ENCODE measurements at regions not wholly inside any gene's neighbourhood (a gene's known extent, or its start where the extent isn't known, plus 50 kb on each side); places are given as distances from the start of the nearest gene placed in this dataset.
"Not testable (repeated sequence)": the region's sequence is repeated elsewhere in the genome, so short reads cannot be mapped to it uniquely, and the experiment has no call there.

DNA sequence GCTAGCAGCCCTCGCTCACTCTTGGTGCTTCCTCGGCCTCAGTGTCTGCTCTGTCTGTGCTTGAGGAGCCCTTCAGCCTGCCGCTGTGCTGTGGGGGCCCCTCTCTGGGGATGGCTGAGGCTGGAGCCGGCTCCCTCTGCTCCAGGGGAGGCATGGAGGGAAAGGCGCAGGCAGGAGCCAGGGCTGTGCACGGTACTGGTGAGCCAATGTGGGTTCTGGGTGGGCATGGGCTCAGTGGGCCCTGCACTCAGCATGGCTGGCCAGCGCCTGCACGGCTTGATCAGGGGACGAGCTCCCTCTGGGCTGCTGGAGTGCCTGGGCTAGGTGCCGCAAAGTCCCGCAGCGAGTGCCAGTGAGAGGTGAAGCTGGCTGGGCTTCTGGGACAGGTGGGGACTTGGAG lies 260.0 kb downstream of the SI start:
- no peaks in the 10 kb centered on the region for H3K27me3 ChIP-seq (replicated peaks)
- H3K36me3 ChIP-seq = no peaks in the 10 kb centered on the region
- DNase-seq (ENCODE audit: low read depth in 1 of 2, low spot score in 2 of 2) = no peak
- no peaks in the 10 kb centered on the region for H3K4me1 ChIP-seq (replicated peaks)
- H3K9me3 ChIP-seq (replicated peaks) = no peaks in the 10 kb centered on the region
- no peak overlapping the region for H3K27ac ChIP-seq
- H3K4me3 ChIP-seq = no peak overlapping the region

DNA sequence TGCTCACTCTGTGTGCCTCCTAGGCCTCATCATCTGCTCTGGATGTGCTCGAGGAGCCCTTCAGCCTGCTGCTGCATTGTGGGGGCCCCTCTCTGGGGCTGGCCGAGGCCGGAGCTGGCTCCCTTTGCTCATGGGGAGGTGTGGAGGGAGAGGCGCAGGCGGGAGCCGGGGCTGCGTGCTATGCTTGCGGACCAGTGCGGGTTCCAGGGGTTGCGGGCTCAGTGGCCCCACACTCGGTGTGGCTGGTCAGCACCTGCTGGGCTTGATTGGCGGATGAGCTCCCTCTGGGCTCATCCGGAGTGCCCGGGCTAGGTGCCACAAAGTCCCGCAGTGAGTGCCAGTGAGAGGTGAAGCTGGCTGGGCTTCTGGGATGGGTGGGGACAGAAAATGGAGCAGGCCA lies 264.2 kb downstream of the SI start:
- H3K27ac ChIP-seq = no peak overlapping the region
- H3K27me3 ChIP-seq (replicated peaks) = no peaks in the 10 kb centered on the region
- DNase-seq (ENCODE audit: low read depth in 1 of 2, low spot score in 2 of 2) = no peak
- no peaks in the 10 kb centered on the region for H3K36me3 ChIP-seq
- H3K9me3 ChIP-seq (replicated peaks) = no peaks in the 10 kb centered on the region
- no peaks in the 10 kb centered on the region for H3K4me1 ChIP-seq (replicated peaks)
- H3K4me3 ChIP-seq = no peak overlapping the region

DNA sequence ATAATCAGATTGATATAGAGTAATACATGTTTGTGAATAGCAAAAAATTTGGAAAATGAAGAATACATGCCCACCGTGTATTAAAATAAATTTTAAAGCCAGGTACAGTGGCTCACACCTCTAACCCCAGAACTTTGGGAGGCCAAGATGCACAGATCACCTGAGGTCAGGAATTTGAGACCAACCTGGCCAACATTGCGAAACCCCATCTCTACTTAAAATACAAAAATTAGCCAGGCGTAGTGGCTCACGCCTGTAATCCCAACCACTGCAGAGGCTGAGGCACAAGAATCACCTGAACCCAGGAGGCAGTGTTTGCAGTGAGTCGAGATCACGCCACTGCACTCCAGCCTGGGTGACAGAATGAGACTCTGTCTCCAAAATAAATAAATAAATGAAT lies 266.3 kb downstream of the SI start:
- H3K36me3 ChIP-seq = no peaks in the 10 kb centered on the region
- no peak overlapping the region for H3K4me3 ChIP-seq
- H3K27me3 ChIP-seq (replicated peaks) = no peaks in the 10 kb centered on the region
- no peak for DNase-seq (ENCODE audit: low read depth in 1 of 2, low spot score in 2 of 2)
- no peak overlapping the region for H3K27ac ChIP-seq
- no peaks in the 10 kb centered on the region for H3K4me1 ChIP-seq (replicated peaks)
- H3K9me3 ChIP-seq (replicated peaks) = no peaks in the 10 kb centered on the region

DNA sequence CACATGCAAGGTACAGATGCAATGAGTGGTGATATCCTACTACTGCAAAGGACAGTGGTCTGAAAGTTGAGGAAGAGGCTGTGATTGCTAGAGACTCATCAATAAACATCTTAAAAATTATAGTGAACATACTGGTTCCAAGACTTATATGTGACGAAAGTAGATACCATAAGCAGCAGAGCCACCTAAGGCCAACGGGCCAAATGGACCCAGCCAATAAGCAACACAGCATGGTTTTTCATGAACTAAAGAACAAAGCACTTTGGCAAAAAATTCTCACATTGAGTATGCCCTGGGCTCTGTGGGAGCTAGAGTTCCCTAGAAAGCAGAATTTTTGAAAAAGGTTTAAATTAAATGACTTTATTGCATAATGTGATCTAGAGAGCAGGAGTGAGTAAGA lies 272.1 kb downstream of the SI start:
- H3K27me3 ChIP-seq (replicated peaks) = no peaks in the 10 kb centered on the region
- H3K36me3 ChIP-seq = no peaks in the 10 kb centered on the region
- no peak for DNase-seq (ENCODE audit: low read depth in 1 of 2, low spot score in 2 of 2)
- no peak overlapping the region for H3K27ac ChIP-seq
- H3K4me3 ChIP-seq = no peak overlapping the region
- H3K9me3 ChIP-seq (replicated peaks) = no peaks in the 10 kb centered on the region
- H3K4me1 ChIP-seq (replicated peaks) = no peaks in the 10 kb centered on the region

DNA sequence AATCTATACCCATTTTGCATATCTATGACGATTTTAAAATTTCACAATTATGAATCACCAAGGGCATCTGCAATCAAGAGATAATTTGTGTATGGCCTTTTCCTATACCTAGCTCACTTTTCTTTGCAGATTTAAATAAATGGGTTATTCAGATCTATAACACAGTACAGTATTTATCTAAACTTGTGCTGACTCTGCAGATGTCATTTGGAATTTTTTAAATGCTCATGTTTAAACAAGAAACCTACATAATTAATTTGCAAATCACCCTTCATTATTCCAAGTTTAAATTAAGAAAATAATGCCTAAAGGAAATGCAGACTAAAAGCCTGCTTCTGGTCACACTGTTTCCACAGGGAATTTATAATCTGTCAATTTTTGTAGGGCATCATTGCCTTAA lies 284.2 kb downstream of the SI start:
- Histone ChIP-seq H3K27ac (no peak overlapping the region), H3K9me3 (replicated peaks) (no peaks in the 10 kb centered on the region), H3K4me1 (replicated peaks) (no peaks in the 10 kb centered on the region), H3K36me3 (no peaks in the 10 kb centered on the region), H3K27me3 (replicated peaks) (no peaks in the 10 kb centered on the region), H3K4me3 (no peak overlapping the region)
- no peak for DNase-seq (ENCODE audit: low read depth in 1 of 2, low spot score in 2 of 2)

DNA sequence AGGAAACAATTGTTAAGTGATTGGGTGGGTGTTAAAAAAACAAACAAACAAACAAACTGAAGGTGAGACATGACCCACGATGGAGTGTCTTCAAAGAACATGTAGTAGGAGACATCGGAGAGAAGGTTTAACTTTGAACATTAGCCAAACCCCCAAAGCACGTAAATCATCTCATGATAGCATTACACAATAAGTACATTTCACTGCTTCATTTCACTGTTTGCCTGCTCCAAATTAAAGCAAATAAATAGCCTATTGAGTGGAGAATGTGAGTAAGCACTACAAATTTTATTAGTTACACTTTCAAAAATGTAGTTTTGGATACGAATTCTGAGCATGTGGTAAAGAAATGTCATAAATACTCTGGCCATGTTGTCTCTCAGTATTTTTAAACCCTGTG lies 287.0 kb downstream of the SI start:
- Histone ChIP-seq H3K4me3 (no peak overlapping the region), H3K27ac (no peak overlapping the region), H3K36me3 (no peaks in the 10 kb centered on the region), H3K9me3 (replicated peaks) (no peaks in the 10 kb centered on the region), H3K27me3 (replicated peaks) (no peaks in the 10 kb centered on the region), H3K4me1 (replicated peaks) (no peaks in the 10 kb centered on the region)
- no peak for DNase-seq (ENCODE audit: low read depth in 1 of 2, low spot score in 2 of 2)

DNA sequence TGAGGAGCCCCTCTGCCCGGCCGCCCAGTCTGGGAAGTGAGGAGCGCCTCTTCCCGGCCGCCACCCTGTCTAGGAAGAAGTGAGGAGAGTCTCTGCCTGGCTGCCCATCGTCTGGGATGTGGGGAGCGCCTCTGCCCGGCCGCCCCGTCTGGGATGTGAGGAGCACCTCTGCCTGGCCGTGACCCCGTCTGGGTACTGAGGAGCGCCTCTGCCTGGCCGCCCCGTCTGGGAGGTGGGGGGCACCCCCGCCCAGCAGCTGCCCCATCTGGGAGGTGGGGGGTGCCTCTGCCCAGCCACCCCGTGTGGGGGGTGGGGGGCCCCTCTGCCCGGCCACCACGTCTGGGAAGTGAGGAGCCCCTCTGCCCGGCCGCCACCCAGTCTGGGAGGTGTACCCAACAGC lies 293.9 kb downstream of the SI start:
- H3K27me3 ChIP-seq (replicated peaks); H3K4me3 ChIP-seq; H3K36me3 ChIP-seq; H3K9me3 ChIP-seq (replicated peaks); H3K27ac ChIP-seq; DNase-seq (ENCODE audit: low read depth in 1 of 2, low spot score in 2 of 2); H3K4me1 ChIP-seq (replicated peaks): not testable (repeated sequence)

DNA sequence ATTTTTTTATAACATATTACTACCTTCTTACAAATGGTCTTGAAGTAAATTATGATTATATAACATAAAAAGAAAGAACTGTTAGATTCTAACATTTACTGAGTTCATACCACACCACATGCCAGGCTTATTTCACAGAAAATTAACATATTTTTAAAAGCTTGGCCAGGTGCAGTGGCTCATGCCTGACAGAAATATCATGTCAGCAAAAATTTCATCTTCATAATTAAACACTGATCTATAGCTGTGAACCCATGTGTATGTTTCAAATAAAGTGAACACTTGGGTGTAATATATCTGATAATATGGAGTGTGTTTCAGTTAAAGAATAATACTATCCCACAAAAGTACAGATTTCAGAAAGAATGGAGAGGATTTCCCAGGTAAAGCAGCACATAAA lies 296.5 kb downstream of the SI start:
- Histone ChIP-seq H3K9me3 (replicated peaks) (no peaks in the 10 kb centered on the region), H3K4me3 (no peak overlapping the region), H3K36me3 (no peaks in the 10 kb centered on the region), H3K27me3 (replicated peaks) (no peaks in the 10 kb centered on the region), H3K27ac (no peak overlapping the region), H3K4me1 (replicated peaks) (no peaks in the 10 kb centered on the region)
- DNase-seq (ENCODE audit: low read depth in 1 of 2, low spot score in 2 of 2) = no peak

DNA sequence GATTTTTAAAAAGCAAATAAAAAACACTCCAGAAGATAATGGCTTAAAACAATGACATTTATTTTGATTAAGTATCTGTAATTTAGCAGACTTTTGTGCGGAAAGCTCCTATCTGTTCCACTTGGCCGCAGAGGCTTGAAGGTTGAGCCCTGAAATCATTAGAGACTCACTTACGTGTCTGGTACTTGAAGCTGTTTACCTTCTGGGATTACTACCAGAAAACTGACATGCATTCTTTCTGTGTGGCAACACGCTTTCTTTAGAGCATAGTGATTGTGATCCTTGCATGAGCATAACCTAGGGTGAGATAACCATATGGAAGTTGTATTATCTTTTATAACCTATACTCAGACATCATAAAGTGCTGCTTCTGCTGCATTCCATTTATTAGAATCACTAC lies 298.5 kb downstream of the SI start:
- H3K27ac ChIP-seq = no peak overlapping the region
- no peak for DNase-seq (ENCODE audit: low read depth in 1 of 2, low spot score in 2 of 2)
- no peaks in the 10 kb centered on the region for H3K9me3 ChIP-seq (replicated peaks)
- H3K27me3 ChIP-seq (replicated peaks) = no peaks in the 10 kb centered on the region
- H3K4me1 ChIP-seq (replicated peaks) = no peaks in the 10 kb centered on the region
- H3K36me3 ChIP-seq = no peaks in the 10 kb centered on the region
- H3K4me3 ChIP-seq = no peak overlapping the region

DNA sequence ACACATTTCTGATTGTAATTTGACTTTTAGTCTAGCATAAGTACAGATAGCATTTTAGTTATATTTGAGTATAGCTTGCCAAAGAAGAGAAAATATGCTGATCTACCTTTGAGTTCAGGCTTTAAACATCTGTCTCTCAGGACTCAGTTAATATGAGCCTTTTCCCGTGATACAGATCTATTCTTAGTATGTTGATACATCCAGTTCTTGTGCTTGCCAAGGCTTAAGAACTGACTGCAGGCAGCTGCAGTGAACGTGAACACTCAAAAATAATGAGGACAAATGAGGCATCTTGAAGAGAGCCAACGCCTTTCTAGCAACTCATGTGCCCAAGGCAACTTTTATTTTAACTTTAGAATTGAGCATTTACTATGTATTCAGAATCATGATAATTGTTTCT lies 325.5 kb downstream of the SI start:
- H3K4me1 ChIP-seq (replicated peaks) = no peaks in the 10 kb centered on the region
- no peak overlapping the region for H3K27ac ChIP-seq
- no peak for DNase-seq (ENCODE audit: low read depth in 1 of 2, low spot score in 2 of 2)
- H3K4me3 ChIP-seq = no peak overlapping the region
- H3K9me3 ChIP-seq (replicated peaks) = no peaks in the 10 kb centered on the region; the same call in 1 of the 2 replicates
- H3K36me3 ChIP-seq = no peaks in the 10 kb centered on the region
- H3K27me3 ChIP-seq (replicated peaks) = no peaks in the 10 kb centered on the region

DNA sequence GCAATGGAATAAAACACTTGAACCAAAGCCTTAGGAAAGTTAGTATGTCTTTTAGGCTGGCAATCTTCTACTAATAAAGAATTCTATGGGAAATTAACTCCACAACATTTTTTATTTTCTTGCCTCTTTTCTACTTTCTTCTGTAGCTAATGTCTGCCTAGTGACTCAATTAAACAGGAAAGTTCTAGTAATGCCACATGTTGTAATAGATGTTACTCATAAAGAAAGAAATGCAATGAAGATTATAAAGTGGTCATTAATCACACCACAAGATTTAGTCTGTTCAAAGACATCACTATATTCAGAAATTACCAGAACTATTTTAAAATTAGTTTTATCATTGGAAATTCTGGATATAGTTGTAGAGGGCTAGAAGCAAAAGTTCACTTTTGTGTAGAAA lies 329.7 kb downstream of the SI start:
- no peak for DNase-seq (ENCODE audit: low read depth in 1 of 2, low spot score in 2 of 2)
- no peak overlapping the region for H3K4me3 ChIP-seq
- no peak overlapping the region for H3K27ac ChIP-seq

DNA sequence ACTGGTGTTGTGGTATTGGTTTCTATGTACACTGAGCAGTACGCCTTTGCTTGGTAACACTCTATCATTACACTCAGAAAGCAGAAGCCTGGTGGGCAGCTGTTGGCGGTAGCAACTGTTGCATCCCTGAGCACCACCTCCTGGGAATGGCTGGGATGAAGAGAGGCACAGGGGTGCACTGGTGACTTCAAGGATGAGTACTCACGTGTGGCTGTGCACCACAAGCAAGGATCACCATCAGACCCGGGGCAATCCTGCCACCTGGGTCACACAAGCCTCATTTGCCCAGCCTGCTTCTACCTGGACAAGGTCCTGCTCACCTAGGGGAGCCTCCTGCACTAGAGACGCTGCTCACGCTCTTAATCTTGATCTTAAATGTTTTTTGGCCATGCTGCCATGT lies 336.4 kb downstream of the SI start:
- H3K36me3 ChIP-seq = no peaks in the 10 kb centered on the region
- H3K27ac ChIP-seq = no peak overlapping the region
- no peaks in the 10 kb centered on the region for H3K27me3 ChIP-seq (replicated peaks)
- H3K9me3 ChIP-seq (replicated peaks) = no peaks in the 10 kb centered on the region
- H3K4me3 ChIP-seq = no peak overlapping the region
- H3K4me1 ChIP-seq (replicated peaks) = no peaks in the 10 kb centered on the region
- DNase-seq (ENCODE audit: low read depth in 1 of 2, low spot score in 2 of 2) = no peak

More for the DNA sequence above, 329.7 kb downstream of the SI start:
- H3K27me3 ChIP-seq (replicated peaks) = no peaks in the 10 kb centered on the region
- no peaks in the 10 kb centered on the region for H3K4me1 ChIP-seq (replicated peaks)
- no peaks in the 10 kb centered on the region for H3K36me3 ChIP-seq
- no peaks in the 10 kb centered on the region; the same call in 1 of the 2 replicates for H3K9me3 ChIP-seq (replicated peaks)

DNA sequence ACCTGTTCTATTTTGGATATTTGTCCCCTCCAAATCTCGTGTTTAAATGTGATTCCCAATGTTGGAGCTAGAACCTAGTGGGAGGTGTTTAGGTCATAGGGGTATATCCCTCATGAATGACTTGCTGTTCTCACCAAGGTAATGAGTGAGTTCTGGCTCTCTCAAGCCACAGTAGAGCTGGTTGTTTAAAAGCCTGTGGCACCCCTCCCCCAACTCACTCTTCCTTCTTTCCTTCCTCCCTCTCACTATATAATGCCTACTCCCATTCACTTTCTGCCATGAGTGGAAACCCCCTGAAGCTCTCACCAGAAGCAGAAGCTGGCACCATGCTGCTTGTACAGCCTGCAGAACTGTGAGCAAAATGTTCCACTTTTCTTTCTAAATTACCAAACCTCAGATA lies 341.1 kb downstream of the SI start:
- no peaks in the 10 kb centered on the region for H3K4me1 ChIP-seq (replicated peaks)
- no peak overlapping the region for H3K27ac ChIP-seq
- no peak for DNase-seq (ENCODE audit: low read depth in 1 of 2, low spot score in 2 of 2)
- no peaks in the 10 kb centered on the region for H3K27me3 ChIP-seq (replicated peaks)
- H3K9me3 ChIP-seq (replicated peaks) = no peaks in the 10 kb centered on the region
- H3K4me3 ChIP-seq = no peak overlapping the region
- no peaks in the 10 kb centered on the region for H3K36me3 ChIP-seq

DNA sequence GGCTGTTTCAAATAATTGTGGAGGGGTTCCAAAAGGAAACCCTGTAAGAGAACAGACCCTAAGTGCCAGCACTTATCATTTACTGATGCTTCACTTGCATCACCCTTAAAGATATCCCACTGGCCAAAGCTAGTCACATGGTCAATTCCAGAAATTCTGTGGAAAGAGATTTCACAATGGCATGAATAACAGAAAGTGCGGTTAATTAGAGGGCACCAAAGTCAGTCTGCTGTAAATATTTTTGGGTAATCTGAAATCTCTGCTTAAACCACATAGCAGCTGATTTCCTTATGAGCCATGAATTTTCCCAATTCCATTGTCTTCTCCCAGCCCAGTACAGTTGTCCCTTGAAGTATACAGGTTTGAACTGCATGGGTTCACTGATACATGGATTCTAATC lies 346.1 kb downstream of the SI start:
- Histone ChIP-seq H3K36me3 (no peaks in the 10 kb centered on the region), H3K27me3 (replicated peaks) (no peaks in the 10 kb centered on the region), H3K27ac (no peak overlapping the region), H3K9me3 (replicated peaks) (no peaks in the 10 kb centered on the region), H3K4me1 (replicated peaks) (no peaks in the 10 kb centered on the region), H3K4me3 (no peak overlapping the region)
- DNase-seq (ENCODE audit: low read depth in 1 of 2, low spot score in 2 of 2) = no peak

DNA sequence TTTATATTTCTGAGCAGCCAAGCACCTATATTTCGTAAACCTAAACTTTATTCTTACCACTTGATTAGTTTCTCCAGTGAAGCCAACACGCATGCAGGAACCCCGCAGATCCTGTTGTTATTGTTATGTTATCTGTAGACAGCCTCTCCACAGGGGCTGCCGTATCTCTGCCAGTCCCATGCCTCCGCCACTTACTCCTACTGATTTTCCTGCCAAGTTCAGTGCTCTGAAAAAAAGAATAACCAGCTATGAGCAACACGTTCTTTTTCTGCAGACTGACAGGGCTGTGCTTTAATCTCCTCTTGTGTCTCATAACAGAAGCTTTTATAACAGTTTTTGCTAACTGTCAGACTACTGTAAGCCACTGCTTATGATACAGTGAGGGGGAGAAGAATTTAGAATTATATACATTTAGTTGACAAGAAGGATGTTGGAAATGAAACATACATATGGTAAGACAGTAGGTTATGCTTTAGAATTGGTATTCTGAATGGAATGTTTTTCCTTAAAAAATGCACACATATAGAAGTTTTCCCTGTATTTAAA lies 347.4 kb downstream of the SI start:
- no peak overlapping the region for H3K4me3 ChIP-seq
- H3K9me3 ChIP-seq (replicated peaks) = no peaks in the 10 kb centered on the region
- no peak for DNase-seq (ENCODE audit: low read depth in 1 of 2, low spot score in 2 of 2)
- no peak overlapping the region for H3K27ac ChIP-seq
- no peaks in the 10 kb centered on the region for H3K4me1 ChIP-seq (replicated peaks)
- no peaks in the 10 kb centered on the region for H3K36me3 ChIP-seq
- no peaks in the 10 kb centered on the region for H3K27me3 ChIP-seq (replicated peaks)
